ENCODE measurements at regions not wholly inside any gene's neighbourhood (a gene's known extent, or its start where the extent isn't known, plus 50 kb on each side); places are given as distances from the start of the nearest gene placed in this dataset.

DNA sequence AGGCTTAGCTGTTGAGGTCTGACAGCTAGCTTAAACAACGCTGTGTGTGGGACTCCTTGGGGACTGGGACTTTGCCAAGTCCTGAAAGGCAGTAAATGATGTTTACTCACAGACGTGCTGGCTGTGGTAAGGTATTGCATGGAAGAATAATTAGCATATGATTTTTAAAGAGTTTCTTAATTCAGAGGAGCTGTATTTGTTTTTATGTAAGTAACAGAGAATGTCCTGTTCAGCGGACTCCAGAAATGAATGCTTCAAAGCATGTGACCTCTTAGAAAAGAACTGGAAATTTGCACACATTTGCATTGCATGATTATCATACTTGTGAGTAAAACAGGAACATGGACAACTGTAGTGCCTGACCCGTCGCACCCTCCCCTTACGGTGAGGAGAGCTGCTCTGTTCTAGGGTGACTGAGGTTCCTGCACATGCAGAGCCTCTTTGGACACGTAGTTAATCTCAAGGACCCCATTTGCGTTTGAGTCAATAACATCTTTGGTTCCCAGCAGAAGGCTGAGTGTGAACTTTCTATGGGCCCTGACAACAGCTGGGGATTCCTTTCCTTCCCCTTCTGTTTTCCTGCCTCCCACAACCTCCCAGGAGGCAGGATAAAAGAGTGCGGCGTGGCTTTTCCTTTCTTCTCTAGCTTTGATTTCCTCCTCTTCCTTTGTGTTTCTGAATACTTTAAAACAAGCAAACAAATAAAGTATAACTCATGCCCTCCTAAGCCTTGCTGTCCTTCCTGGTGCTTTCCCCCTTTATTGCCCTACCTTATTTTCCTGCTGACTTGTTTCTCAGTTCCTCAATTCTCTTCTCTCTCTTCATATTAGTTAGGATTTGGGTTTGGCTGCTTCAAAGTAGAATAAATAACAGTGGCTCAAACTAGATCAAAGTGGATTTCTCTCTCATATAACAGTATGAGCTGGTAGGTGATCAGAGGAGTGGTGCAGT is 157.2 kb upstream of the CD180 start:
- H3K27ac ChIP-seq: peak overlapping the region in 3 of 4 donors; percentile 6 to 64 (median 56)
- TF ChIP-seq, protein P1, sequence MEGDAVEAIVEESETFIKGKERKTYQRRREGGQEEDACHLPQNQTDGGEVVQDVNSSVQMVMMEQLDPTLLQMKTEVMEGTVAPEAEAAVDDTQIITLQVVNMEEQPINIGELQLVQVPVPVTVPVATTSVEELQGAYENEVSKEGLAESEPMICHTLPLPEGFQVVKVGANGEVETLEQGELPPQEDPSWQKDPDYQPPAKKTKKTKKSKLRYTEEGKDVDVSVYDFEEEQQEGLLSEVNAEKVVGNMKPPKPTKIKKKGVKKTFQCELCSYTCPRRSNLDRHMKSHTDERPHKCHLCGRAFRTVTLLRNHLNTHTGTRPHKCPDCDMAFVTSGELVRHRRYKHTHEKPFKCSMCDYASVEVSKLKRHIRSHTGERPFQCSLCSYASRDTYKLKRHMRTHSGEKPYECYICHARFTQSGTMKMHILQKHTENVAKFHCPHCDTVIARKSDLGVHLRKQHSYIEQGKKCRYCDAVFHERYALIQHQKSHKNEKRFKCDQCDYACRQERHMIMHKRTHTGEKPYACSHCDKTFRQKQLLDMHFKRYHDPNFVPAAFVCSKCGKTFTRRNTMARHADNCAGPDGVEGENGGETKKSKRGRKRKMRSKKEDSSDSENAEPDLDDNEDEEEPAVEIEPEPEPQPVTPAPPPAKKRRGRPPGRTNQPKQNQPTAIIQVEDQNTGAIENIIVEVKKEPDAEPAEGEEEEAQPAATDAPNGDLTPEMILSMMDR (IDR thresholded peaks at IDR 0.05): no peak
- no peak for TF ChIP-seq POLR2A (IDR thresholded peaks at IDR 0.05)

GRCh38 chr5:67350618-67351201 is 154.1 kb upstream of the CD180 start:
- WGBS, 2 donors: 27 to 35% methylated on average over 12 of the region's 12 CpGs
- H3K27me3 ChIP-seq: no peaks in the 10 kb centered on the region
- peak overlapping the region in 1 of 4 donors; percentile 5 for H3K4me3 ChIP-seq
- DNase-seq (ENCODE audit: low spot score in 2 of 2): peak in 1 of 2 donors; percentile 16
- peaks cover 0 to 27% (median 10%) of the 10 kb centered on the region in 4 donors for H3K4me1 ChIP-seq
- peak overlapping the region; percentile 4 to 70 (median 47) for H3K27ac ChIP-seq
- TF ChIP-seq, protein P1 (IDR thresholded peaks at IDR 0.05): no peak
- TF ChIP-seq EP300 (IDR thresholded peaks at IDR 0.05) (peak in 1 of 2 donors; percentile 5), POLR2A (IDR thresholded peaks at IDR 0.05) (no peak)
- H3K36me3 ChIP-seq: no peaks in the 10 kb centered on the region
- H3K9me3 ChIP-seq: no peaks in the 10 kb centered on the region

More for the DNA sequence above, 157.2 kb upstream of the CD180 start:
- WGBS, 2 donors: 32 to 45% methylated on average over 10 of the region's 10 CpGs
- no peaks in the 10 kb centered on the region for H3K36me3 ChIP-seq
- no peaks in the 10 kb centered on the region for H3K9me3 ChIP-seq
- no peaks in the 10 kb centered on the region for H3K27me3 ChIP-seq
- DNase-seq (ENCODE audit: low spot score in 2 of 2): no peak
- peaks cover 0 to 27% (median 10%) of the 10 kb centered on the region in 4 donors for H3K4me1 ChIP-seq
- no peak overlapping the region for H3K4me3 ChIP-seq

DNA sequence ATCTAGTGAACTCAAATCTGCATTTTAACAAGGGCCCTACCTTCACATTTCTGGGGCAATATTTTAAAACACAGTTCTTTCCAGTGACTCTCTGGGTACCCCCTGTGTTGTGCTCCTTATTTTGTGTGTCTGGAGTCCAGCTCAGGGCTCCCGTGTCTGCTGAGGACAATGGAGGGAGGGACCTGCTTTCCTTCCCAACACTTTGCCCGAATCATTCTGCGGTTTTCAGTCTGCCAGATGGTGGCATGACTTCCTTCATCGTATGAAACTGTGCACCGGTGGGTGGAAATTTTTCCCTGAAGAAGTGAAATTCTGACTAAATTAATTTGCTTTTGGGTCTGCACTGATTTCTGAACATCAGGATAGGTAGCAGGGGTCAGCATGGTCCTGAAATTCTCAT is 153.6 kb upstream of the CD180 start:
- Histone ChIP-seq H3K27ac (peak overlapping the region; percentile 4 to 70 (median 47)), H3K4me3 (peak overlapping the region in 1 of 4 donors; percentile 5), H3K36me3 (no peaks in the 10 kb centered on the region), H3K27me3 (no peaks in the 10 kb centered on the region), H3K4me1 (peaks cover 0 to 27% (median 10%) of the 10 kb centered on the region in 4 donors), H3K9me3 (no peaks in the 10 kb centered on the region)
- WGBS, 2 donors: 43 to 60% methylated on average over 5 of the region's 5 CpGs
- no peak for DNase-seq (ENCODE audit: low spot score in 2 of 2)
- no peak for TF ChIP-seq POLR2A (IDR thresholded peaks at IDR 0.05)

DNA sequence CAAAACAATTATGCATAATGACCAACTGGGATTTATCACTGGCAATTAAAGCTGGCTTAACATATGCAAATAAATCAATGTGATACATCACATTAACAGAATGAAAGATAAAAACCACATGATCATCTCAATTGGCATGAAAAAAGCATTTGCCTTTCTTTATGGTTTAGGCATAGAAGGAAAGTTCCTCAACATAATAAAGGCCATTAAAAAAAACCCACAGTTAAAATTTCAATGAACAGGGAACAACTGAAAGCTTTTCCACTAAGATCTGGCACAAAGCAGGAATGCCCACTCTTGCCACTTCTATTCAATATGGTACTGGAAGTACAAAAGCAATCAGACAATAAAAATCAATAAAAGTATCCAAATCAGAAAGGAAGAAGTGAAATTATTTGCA is 151.2 kb upstream of the CD180 start:
- H3K36me3 ChIP-seq: no peaks in the 10 kb centered on the region
- H3K27me3 ChIP-seq: no peaks in the 10 kb centered on the region

GRCh38 chr5:67346611-67347010 is 150.0 kb upstream of the CD180 start:
- Histone ChIP-seq H3K36me3 (no peaks in the 10 kb centered on the region), H3K27ac (no peak overlapping the region), H3K9me3 (peaks cover 0 to 5% (median 0%) of the 10 kb centered on the region in 4 donors), H3K27me3 (no peaks in the 10 kb centered on the region), H3K4me3 (no peak overlapping the region), H3K4me1 (peaks cover 0 to 15% (median 0%) of the 10 kb centered on the region in 4 donors)
- TF ChIP-seq, protein P1 (IDR thresholded peaks at IDR 0.05): no peak
- no peak for TF ChIP-seq EP300 (IDR thresholded peaks at IDR 0.05)
- no peak for TF ChIP-seq POLR2A (IDR thresholded peaks at IDR 0.05)
- 75 to 82% methylated on average over 2 of the region's 2 CpGs for WGBS, 2 donors
- DNase-seq (ENCODE audit: low spot score in 2 of 2): no peak

More for the DNA sequence above, 151.2 kb upstream of the CD180 start:
- H3K27ac ChIP-seq: no peak overlapping the region
- H3K4me1 ChIP-seq: peaks cover 0 to 15% (median 4%) of the 10 kb centered on the region in 4 donors
- DNase-seq (ENCODE audit: low spot score in 2 of 2): no peak
- H3K9me3 ChIP-seq: peaks cover 0 to 5% (median 0%) of the 10 kb centered on the region in 4 donors
- no peak overlapping the region for H3K4me3 ChIP-seq
- no peak for TF ChIP-seq POLR2A (IDR thresholded peaks at IDR 0.05)
- TF ChIP-seq, protein P1 (IDR thresholded peaks at IDR 0.05): no peak

All from tibial nerve (tissue), 4 donors.